GM21717 (cell line): ENCODE measurements at regions not wholly inside any gene's neighbourhood (a gene's known extent, or its start where the extent isn't known, plus 50 kb on each side); places are given as distances from the start of the nearest gene placed in this dataset.
A peak's percentile ranks its signal among the peaks of the same experiment; 100 is the strongest.

Source experiments
- ATAC-seq: cut with Tn5 transposase; IDR thresholded peaks from one replicate; pipeline ENCODE4 v1.9.1; 2021; ENCODE audit warnings: mild to moderate bottlenecking, moderate library complexity; ENCODE audit not compliant: unreplicated experiment

DNA sequence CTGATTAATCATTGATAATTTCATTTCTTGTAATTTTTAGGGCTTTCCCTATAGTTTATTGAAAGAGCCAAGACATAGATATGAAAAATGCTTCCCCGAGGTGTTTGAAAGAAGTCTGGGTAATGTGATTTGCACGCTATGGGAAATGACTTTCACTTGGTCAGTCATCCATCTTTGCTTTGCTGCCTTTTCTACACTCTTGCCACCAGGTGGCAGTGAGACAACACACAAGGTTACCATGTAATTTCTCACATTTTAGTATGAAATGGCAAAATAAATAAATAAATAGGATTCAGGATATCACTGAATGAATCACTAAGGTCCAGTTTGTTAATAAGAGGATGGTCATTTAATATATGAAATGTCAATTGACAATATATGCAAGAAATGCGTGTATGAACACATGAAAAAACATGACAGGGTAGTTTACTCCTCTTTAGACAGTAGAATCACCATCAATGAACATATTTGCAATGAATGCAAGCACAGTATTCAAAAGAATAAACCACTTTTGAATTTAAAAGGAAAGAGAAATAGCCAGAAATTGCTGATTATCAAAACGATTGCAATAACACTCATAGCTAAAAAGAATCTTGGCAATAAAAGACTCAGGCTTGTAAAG lies 52.2 kb upstream of the KCNH7 start:
- ATAC-seq, result peak; percentile 96

DNA sequence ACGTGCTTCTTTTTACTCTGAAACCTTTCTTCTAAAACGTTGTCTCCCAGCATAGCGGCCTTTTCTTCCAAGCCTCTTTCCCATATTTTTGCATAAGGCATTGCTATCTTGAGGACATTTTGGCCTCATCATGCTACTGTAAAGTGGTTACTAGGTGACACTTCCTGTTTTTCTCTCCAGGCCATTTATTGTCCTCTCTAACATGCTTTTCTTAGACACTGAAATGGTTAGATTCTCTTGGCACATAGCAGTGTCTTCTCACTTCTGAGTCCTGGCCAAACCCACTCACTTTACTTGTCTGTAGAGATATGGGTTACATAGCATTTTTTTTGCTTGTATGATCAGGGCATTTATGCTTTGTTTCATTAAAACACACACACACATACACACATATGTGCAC lies 50.1 kb upstream of the KCNH7 start:
- no peak for ATAC-seq
